DND-41 (cell line): ENCODE measurements at regions not wholly inside any gene's neighbourhood (a gene's known extent, or its start where the extent isn't known, plus 50 kb on each side); places are given as distances from the start of the nearest gene placed in this dataset.

ENCODE experiments used
- CTCF ChIP-seq: IDR thresholded peaks from 2 replicates; pipeline ENCODE4 v1.5.1; 2012; ENCODE audit warnings: borderline replicate concordance, low read length, moderate library complexity, mild to moderate bottlenecking; ENCODE audit not compliant: poor library complexity, severe bottlenecking; ENCODE audit errors: extremely low read depth
- EZH2 ChIP-seq: IDR thresholded peaks from 3 replicates; pipeline ENCODE4 v1.6.1; 2012; ENCODE audit warnings: borderline replicate concordance, low read depth, mild to moderate bottlenecking, moderate library complexity, low read length, inconsistent platforms; ENCODE audit not compliant: severe bottlenecking

DNA sequence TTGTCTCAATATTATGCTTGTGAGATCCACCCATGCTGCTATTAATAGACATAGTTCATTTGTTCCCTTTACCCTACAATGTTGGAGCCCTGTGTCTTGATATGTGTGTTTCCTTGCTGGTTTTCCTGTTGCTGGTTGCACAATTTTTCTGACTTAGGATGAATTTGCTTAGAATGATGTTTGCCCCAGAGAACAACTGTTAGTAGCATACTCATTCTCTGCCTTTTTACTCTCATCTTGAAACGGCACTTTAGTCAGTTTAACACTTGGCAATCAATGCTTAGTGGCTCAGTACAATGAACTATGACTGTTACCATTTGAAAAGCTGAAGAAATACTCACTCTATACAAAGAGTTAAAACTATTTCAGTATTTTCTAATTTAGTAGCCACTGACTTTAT lies 158.8 kb upstream of the NDST4 start:
- TF ChIP-seq CTCF (no peak), EZH2 (no peak)
